Activated naive CD8-positive, alpha-beta T cell (primary cell): ENCODE measurements at regions not wholly inside any gene's neighbourhood (a gene's known extent, or its start where the extent isn't known, plus 50 kb on each side); places are given as distances from the start of the nearest gene placed in this dataset.
"Not testable (repeated sequence)": the region's sequence is repeated elsewhere in the genome, so short reads cannot be mapped to it uniquely, and the experiment has no call there.

Source experiments
- H3K27ac Mint-ChIP-seq: one replicate; pipeline ENCODE4 v1.8.0; 2021; ENCODE audit warnings: mixed read lengths
- H3K27me3 Mint-ChIP-seq: one replicate; pipeline ENCODE4 v1.8.0; 2021; ENCODE audit warnings: mixed read lengths
- H3K36me3 Mint-ChIP-seq: one replicate; pipeline ENCODE4 v1.8.0; 2021; ENCODE audit warnings: mixed read lengths
- H3K4me1 Mint-ChIP-seq: one replicate; pipeline ENCODE4 v1.8.0; 2021; ENCODE audit warnings: low read depth, mixed read lengths
- H3K4me3 Mint-ChIP-seq: one replicate; pipeline ENCODE4 v1.8.0; 2021; ENCODE audit warnings: mild to moderate bottlenecking, mixed read lengths
- H3K9me3 Mint-ChIP-seq: one replicate; pipeline ENCODE4 v1.8.0; 2021; ENCODE audit warnings: low read depth, mixed read lengths

GRCh38 chr14:49286257-49286983, 299.8 kb downstream of the RPS29 start:
- Mint-ChIP-seq H3K9me3 (no peaks in the 10 kb centered on the region), H3K4me1 (no peaks in the 10 kb centered on the region), H3K4me3 (no peak overlapping the region), H3K36me3 (no peaks in the 10 kb centered on the region), H3K27ac (no peak overlapping the region), H3K27me3 (peaks cover 13% of the 10 kb centered on the region)

- peaks cover 4% of the 10 kb centered on the region for H3K27me3 Mint-ChIP-seq
- no peaks in the 10 kb centered on the region for H3K9me3 Mint-ChIP-seq
- no peak overlapping the region for H3K27ac Mint-ChIP-seq
- no peaks in the 10 kb centered on the region for H3K4me1 Mint-ChIP-seq
- no peaks in the 10 kb centered on the region for H3K36me3 Mint-ChIP-seq
- H3K4me3 Mint-ChIP-seq, result no peak overlapping the region
Observed at GRCh38 chr14:49280566-49280965, 305.6 kb downstream of the RPS29 start.

GRCh38 chr14:49250517-49250916, 335.7 kb downstream of the RPS29 start:
- no peaks in the 10 kb centered on the region for H3K9me3 Mint-ChIP-seq
- H3K4me3 Mint-ChIP-seq, result no peak overlapping the region
- H3K4me1 Mint-ChIP-seq, result no peaks in the 10 kb centered on the region
- no peak overlapping the region for H3K27ac Mint-ChIP-seq
- no peaks in the 10 kb centered on the region for H3K36me3 Mint-ChIP-seq
- peaks cover 5% of the 10 kb centered on the region for H3K27me3 Mint-ChIP-seq

- no peaks in the 10 kb centered on the region for H3K9me3 Mint-ChIP-seq
- no peak overlapping the region for H3K4me3 Mint-ChIP-seq
- no peak overlapping the region for H3K27ac Mint-ChIP-seq
- H3K36me3 Mint-ChIP-seq, result no peaks in the 10 kb centered on the region
- H3K27me3 Mint-ChIP-seq, result peaks cover 5% of the 10 kb centered on the region
- H3K4me1 Mint-ChIP-seq, result no peaks in the 10 kb centered on the region
Observed at GRCh38 chr14:49250109-49250508, 336.1 kb downstream of the RPS29 start.

- H3K27me3 Mint-ChIP-seq, result peaks cover 5% of the 10 kb centered on the region
- no peaks in the 10 kb centered on the region for H3K4me1 Mint-ChIP-seq
- no peak overlapping the region for H3K27ac Mint-ChIP-seq
- no peaks in the 10 kb centered on the region for H3K36me3 Mint-ChIP-seq
- H3K9me3 Mint-ChIP-seq, result no peaks in the 10 kb centered on the region
- no peak overlapping the region for H3K4me3 Mint-ChIP-seq
Observed at GRCh38 chr14:49249022-49249421, 337.2 kb downstream of the RPS29 start.

- not testable (repeated sequence) for H3K27ac Mint-ChIP-seq, H3K4me1 Mint-ChIP-seq, H3K36me3 Mint-ChIP-seq, H3K9me3 Mint-ChIP-seq, H3K4me3 Mint-ChIP-seq
- H3K27me3 Mint-ChIP-seq, result peaks cover 11% of the 10 kb centered on the region
Observed at GRCh38 chr14:49243777-49244176, 342.4 kb downstream of the RPS29 start.

GRCh38 chr14:49240383-49240782, 345.8 kb downstream of the RPS29 start:
- Mint-ChIP-seq H3K36me3 (no peaks in the 10 kb centered on the region), H3K27ac (no peak overlapping the region), H3K9me3 (peaks cover 10% of the 10 kb centered on the region), H3K27me3 (peaks cover 12% of the 10 kb centered on the region), H3K4me1 (no peaks in the 10 kb centered on the region), H3K4me3 (no peak overlapping the region)

GRCh38 chr14:49228552-49228951, 357.6 kb downstream of the RPS29 start:
- H3K36me3 Mint-ChIP-seq, result no peaks in the 10 kb centered on the region
- H3K27ac Mint-ChIP-seq, result no peak overlapping the region
- no peaks in the 10 kb centered on the region for H3K27me3 Mint-ChIP-seq
- H3K4me1 Mint-ChIP-seq, result no peaks in the 10 kb centered on the region
- H3K4me3 Mint-ChIP-seq, result no peak overlapping the region
- no peaks in the 10 kb centered on the region for H3K9me3 Mint-ChIP-seq

GRCh38 chr14:49221316-49221715, 364.9 kb downstream of the RPS29 start:
- H3K9me3 Mint-ChIP-seq, result no peaks in the 10 kb centered on the region
- H3K36me3 Mint-ChIP-seq, result no peaks in the 10 kb centered on the region
- no peaks in the 10 kb centered on the region for H3K4me1 Mint-ChIP-seq
- H3K4me3 Mint-ChIP-seq, result no peak overlapping the region
- H3K27me3 Mint-ChIP-seq, result no peaks in the 10 kb centered on the region
- no peak overlapping the region for H3K27ac Mint-ChIP-seq

- H3K27ac Mint-ChIP-seq, result no peak overlapping the region
- no peak overlapping the region for H3K4me3 Mint-ChIP-seq
- no peaks in the 10 kb centered on the region for H3K27me3 Mint-ChIP-seq
- H3K9me3 Mint-ChIP-seq, result no peaks in the 10 kb centered on the region
- no peaks in the 10 kb centered on the region for H3K36me3 Mint-ChIP-seq
- no peaks in the 10 kb centered on the region for H3K4me1 Mint-ChIP-seq
Observed at GRCh38 chr14:49220492-49220891, 365.7 kb downstream of the RPS29 start.

- Mint-ChIP-seq H3K4me3 (no peak overlapping the region), H3K27me3 (no peaks in the 10 kb centered on the region), H3K36me3 (no peaks in the 10 kb centered on the region), H3K4me1 (no peaks in the 10 kb centered on the region), H3K27ac (no peak overlapping the region), H3K9me3 (no peaks in the 10 kb centered on the region)
Observed at GRCh38 chr14:49218436-49219092, 367.6 kb downstream of the RPS29 start.

- H3K27ac Mint-ChIP-seq, result no peak overlapping the region
- no peak overlapping the region for H3K4me3 Mint-ChIP-seq
- H3K9me3 Mint-ChIP-seq, result no peaks in the 10 kb centered on the region
- no peaks in the 10 kb centered on the region for H3K36me3 Mint-ChIP-seq
- H3K27me3 Mint-ChIP-seq, result peaks cover 3% of the 10 kb centered on the region
- no peaks in the 10 kb centered on the region for H3K4me1 Mint-ChIP-seq
Observed at GRCh38 chr14:49212721-49213120, 373.5 kb downstream of the RPS29 start.

GRCh38 chr14:49209416-49209815, 376.8 kb downstream of the RPS29 start:
- Mint-ChIP-seq H3K27ac (no peak overlapping the region), H3K9me3 (no peaks in the 10 kb centered on the region), H3K4me3 (no peak overlapping the region), H3K27me3 (peaks cover 12% of the 10 kb centered on the region), H3K4me1 (no peaks in the 10 kb centered on the region), H3K36me3 (no peaks in the 10 kb centered on the region)

- Mint-ChIP-seq H3K27me3 (peaks cover 15% of the 10 kb centered on the region), H3K27ac (no peak overlapping the region), H3K36me3 (no peaks in the 10 kb centered on the region), H3K4me1 (no peaks in the 10 kb centered on the region), H3K9me3 (no peaks in the 10 kb centered on the region), H3K4me3 (no peak overlapping the region)
Observed at GRCh38 chr14:49206828-49207227, 379.4 kb downstream of the RPS29 start.

- no peaks in the 10 kb centered on the region for H3K4me1 Mint-ChIP-seq
- H3K9me3 Mint-ChIP-seq, result no peaks in the 10 kb centered on the region
- H3K27me3 Mint-ChIP-seq, result peaks cover 12% of the 10 kb centered on the region
- no peak overlapping the region for H3K27ac Mint-ChIP-seq
- no peaks in the 10 kb centered on the region for H3K36me3 Mint-ChIP-seq
- H3K4me3 Mint-ChIP-seq, result no peak overlapping the region
Observed at GRCh38 chr14:49203676-49204075, 382.5 kb downstream of the RPS29 start.

GRCh38 chr14:49199159-49199558, 387.0 kb downstream of the RPS29 start:
- H3K9me3 Mint-ChIP-seq, result no peaks in the 10 kb centered on the region
- H3K4me3 Mint-ChIP-seq, result no peak overlapping the region
- no peaks in the 10 kb centered on the region for H3K36me3 Mint-ChIP-seq
- H3K27me3 Mint-ChIP-seq, result peaks cover 5% of the 10 kb centered on the region
- H3K4me1 Mint-ChIP-seq, result no peaks in the 10 kb centered on the region
- H3K27ac Mint-ChIP-seq, result no peak overlapping the region
